HL-60 (cell line): ENCODE measurements at regions not wholly inside any gene's neighbourhood (a gene's known extent, or its start where the extent isn't known, plus 50 kb on each side); places are given as distances from the start of the nearest gene placed in this dataset.

ENCODE experiments used
- CTCF ChIP-seq: IDR thresholded peaks from one replicate; pipeline ENCODE4 v1.5.1; 2011; ENCODE audit warnings: low read length, control low read depth, inconsistent platforms; ENCODE audit not compliant: insufficient read depth
- GABPA ChIP-seq: IDR thresholded peaks from 2 replicates; pipeline ENCODE4 v1.6.1; 2012; ENCODE audit warnings: low read depth
- POLR2AphosphoS5 ChIP-seq: IDR thresholded peaks from 2 replicates; pipeline ENCODE4 v1.6.1; 2012; ENCODE audit warnings: low read depth
- SPI1 ChIP-seq: IDR thresholded peaks from 2 replicates; pipeline ENCODE4 v1.6.1; 2012; ENCODE audit warnings: low read depth, mild to moderate bottlenecking, borderline replicate concordance
- TF ChIP-seq, protein P1 (sequence below): IDR thresholded peaks from 2 replicates; pipeline ENCODE4 v1.6.1; 2012; ENCODE audit warnings: low read depth; ENCODE audit not compliant: insufficient replicate concordance

DNA sequence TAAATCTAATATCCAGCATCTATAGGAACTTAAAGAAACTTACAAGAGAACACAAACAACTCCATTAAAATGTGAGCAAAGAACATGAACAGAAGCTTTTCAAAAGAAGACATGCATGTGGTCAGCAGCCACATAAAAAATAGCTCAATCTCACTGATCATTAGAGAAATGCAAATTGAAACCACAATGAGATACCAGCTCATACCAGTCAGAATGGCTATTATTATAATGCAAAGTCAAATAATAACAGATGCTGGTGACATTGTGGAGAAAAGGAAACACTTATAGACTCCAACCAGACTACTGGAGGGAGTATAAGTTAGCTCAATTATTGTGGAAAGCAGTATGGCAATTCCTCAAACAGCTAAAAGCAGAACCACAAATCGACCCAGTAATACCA lies 1314.5 kb downstream of the XPNPEP1 start:
- TF ChIP-seq CTCF: no peak
- TF ChIP-seq, protein P1, sequence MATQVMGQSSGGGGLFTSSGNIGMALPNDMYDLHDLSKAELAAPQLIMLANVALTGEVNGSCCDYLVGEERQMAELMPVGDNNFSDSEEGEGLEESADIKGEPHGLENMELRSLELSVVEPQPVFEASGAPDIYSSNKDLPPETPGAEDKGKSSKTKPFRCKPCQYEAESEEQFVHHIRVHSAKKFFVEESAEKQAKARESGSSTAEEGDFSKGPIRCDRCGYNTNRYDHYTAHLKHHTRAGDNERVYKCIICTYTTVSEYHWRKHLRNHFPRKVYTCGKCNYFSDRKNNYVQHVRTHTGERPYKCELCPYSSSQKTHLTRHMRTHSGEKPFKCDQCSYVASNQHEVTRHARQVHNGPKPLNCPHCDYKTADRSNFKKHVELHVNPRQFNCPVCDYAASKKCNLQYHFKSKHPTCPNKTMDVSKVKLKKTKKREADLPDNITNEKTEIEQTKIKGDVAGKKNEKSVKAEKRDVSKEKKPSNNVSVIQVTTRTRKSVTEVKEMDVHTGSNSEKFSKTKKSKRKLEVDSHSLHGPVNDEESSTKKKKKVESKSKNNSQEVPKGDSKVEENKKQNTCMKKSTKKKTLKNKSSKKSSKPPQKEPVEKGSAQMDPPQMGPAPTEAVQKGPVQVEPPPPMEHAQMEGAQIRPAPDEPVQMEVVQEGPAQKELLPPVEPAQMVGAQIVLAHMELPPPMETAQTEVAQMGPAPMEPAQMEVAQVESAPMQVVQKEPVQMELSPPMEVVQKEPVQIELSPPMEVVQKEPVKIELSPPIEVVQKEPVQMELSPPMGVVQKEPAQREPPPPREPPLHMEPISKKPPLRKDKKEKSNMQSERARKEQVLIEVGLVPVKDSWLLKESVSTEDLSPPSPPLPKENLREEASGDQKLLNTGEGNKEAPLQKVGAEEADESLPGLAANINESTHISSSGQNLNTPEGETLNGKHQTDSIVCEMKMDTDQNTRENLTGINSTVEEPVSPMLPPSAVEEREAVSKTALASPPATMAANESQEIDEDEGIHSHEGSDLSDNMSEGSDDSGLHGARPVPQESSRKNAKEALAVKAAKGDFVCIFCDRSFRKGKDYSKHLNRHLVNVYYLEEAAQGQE: no peak
- TF ChIP-seq POLR2AphosphoS5: no peak
- TF ChIP-seq SPI1: no peak
- no peak for TF ChIP-seq GABPA
